ENCODE measurements at regions not wholly inside any gene's neighbourhood (a gene's known extent, or its start where the extent isn't known, plus 50 kb on each side); places are given as distances from the start of the nearest gene placed in this dataset.

DNA sequence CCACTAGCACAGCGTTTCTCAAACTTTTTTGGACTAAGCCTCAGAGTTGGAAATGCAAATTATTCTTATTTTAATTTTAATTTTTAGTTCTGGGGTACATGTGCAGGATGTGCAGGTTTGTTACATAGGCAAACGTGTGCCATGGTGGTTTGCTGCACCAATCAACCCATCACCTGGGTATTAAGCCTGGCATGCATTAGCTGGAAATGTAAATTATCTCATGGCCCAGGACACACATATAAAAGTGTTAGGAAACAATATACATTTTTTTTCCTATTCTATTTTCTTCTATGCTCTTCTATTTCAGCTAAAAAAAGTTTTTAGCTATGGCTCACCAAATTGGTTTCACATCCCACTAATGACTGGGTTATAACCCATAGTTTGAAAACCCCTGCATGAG, 73.3 kb upstream of the LRIG1 start:
- TF ChIP-seq ZBTB8A (tag by site-specific recombination; IDR thresholded peaks at IDR 0.05) (no peak), SP2 (tag by site-specific recombination; IDR thresholded peaks at IDR 0.05) (no peak), ZNF571 (tag by site-specific recombination; IDR thresholded peaks at IDR 0.05) (no peak), REPIN1 (tag by site-specific recombination; IDR thresholded peaks at IDR 0.05; ENCODE audit: low read depth) (no peak)
- TF ChIP-seq, protein P1, sequence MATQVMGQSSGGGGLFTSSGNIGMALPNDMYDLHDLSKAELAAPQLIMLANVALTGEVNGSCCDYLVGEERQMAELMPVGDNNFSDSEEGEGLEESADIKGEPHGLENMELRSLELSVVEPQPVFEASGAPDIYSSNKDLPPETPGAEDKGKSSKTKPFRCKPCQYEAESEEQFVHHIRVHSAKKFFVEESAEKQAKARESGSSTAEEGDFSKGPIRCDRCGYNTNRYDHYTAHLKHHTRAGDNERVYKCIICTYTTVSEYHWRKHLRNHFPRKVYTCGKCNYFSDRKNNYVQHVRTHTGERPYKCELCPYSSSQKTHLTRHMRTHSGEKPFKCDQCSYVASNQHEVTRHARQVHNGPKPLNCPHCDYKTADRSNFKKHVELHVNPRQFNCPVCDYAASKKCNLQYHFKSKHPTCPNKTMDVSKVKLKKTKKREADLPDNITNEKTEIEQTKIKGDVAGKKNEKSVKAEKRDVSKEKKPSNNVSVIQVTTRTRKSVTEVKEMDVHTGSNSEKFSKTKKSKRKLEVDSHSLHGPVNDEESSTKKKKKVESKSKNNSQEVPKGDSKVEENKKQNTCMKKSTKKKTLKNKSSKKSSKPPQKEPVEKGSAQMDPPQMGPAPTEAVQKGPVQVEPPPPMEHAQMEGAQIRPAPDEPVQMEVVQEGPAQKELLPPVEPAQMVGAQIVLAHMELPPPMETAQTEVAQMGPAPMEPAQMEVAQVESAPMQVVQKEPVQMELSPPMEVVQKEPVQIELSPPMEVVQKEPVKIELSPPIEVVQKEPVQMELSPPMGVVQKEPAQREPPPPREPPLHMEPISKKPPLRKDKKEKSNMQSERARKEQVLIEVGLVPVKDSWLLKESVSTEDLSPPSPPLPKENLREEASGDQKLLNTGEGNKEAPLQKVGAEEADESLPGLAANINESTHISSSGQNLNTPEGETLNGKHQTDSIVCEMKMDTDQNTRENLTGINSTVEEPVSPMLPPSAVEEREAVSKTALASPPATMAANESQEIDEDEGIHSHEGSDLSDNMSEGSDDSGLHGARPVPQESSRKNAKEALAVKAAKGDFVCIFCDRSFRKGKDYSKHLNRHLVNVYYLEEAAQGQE (tag by site-specific recombination; IDR thresholded peaks at IDR 0.05) = no peak
- TF ChIP-seq, protein P2, sequence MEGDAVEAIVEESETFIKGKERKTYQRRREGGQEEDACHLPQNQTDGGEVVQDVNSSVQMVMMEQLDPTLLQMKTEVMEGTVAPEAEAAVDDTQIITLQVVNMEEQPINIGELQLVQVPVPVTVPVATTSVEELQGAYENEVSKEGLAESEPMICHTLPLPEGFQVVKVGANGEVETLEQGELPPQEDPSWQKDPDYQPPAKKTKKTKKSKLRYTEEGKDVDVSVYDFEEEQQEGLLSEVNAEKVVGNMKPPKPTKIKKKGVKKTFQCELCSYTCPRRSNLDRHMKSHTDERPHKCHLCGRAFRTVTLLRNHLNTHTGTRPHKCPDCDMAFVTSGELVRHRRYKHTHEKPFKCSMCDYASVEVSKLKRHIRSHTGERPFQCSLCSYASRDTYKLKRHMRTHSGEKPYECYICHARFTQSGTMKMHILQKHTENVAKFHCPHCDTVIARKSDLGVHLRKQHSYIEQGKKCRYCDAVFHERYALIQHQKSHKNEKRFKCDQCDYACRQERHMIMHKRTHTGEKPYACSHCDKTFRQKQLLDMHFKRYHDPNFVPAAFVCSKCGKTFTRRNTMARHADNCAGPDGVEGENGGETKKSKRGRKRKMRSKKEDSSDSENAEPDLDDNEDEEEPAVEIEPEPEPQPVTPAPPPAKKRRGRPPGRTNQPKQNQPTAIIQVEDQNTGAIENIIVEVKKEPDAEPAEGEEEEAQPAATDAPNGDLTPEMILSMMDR (tag by site-specific recombination; IDR thresholded peaks at IDR 0.05) = no peak

All from HEK293 (cell line).